ENCODE measurements at regions not wholly inside any gene's neighbourhood (a gene's known extent, or its start where the extent isn't known, plus 50 kb on each side); places are given as distances from the start of the nearest gene placed in this dataset.

- Mint-ChIP-seq H3K27ac (no peak overlapping the region), H3K4me3 (no peak overlapping the region), H3K9me3 (no peaks in the 10 kb centered on the region), H3K27me3 (ENCODE audit: low read depth) (no peaks in the 10 kb centered on the region), H3K4me1 (ENCODE audit: low read depth) (no peaks in the 10 kb centered on the region), H3K36me3 (ENCODE audit: low read depth) (no peaks in the 10 kb centered on the region)
- no peak for DNase-seq (ENCODE audit: low spot score)
Measured at GRCh38 chr3:22555753-22556435, 647.2 kb upstream of the UBE2E2 start.

- DNase-seq (ENCODE audit: low spot score), result no peak
- Mint-ChIP-seq H3K27me3 (ENCODE audit: low read depth) (no peaks in the 10 kb centered on the region), H3K9me3 (no peaks in the 10 kb centered on the region), H3K36me3 (ENCODE audit: low read depth) (no peaks in the 10 kb centered on the region), H3K4me1 (ENCODE audit: low read depth) (no peaks in the 10 kb centered on the region), H3K27ac (no peak overlapping the region), H3K4me3 (no peak overlapping the region)
Measured at GRCh38 chr3:22565393-22565792, 637.7 kb upstream of the UBE2E2 start.

GRCh38 chr3:22568285-22568684, 634.8 kb upstream of the UBE2E2 start:
- DNase-seq (ENCODE audit: low spot score), result no peak
- Mint-ChIP-seq H3K36me3 (ENCODE audit: low read depth) (no peaks in the 10 kb centered on the region), H3K4me3 (no peak overlapping the region), H3K27ac (no peak overlapping the region), H3K27me3 (ENCODE audit: low read depth) (no peaks in the 10 kb centered on the region), H3K4me1 (ENCODE audit: low read depth) (no peaks in the 10 kb centered on the region), H3K9me3 (no peaks in the 10 kb centered on the region)

GRCh38 chr3:22569570-22569969, 633.6 kb upstream of the UBE2E2 start:
- no peak overlapping the region for H3K27ac Mint-ChIP-seq
- H3K4me1 Mint-ChIP-seq (ENCODE audit: low read depth), result no peaks in the 10 kb centered on the region
- H3K4me3 Mint-ChIP-seq, result no peak overlapping the region
- no peaks in the 10 kb centered on the region for H3K9me3 Mint-ChIP-seq
- no peaks in the 10 kb centered on the region for H3K27me3 Mint-ChIP-seq (ENCODE audit: low read depth)
- H3K36me3 Mint-ChIP-seq (ENCODE audit: low read depth), result no peaks in the 10 kb centered on the region
- no peak for DNase-seq (ENCODE audit: low spot score)

GRCh38 chr3:22581007-22581406, 622.1 kb upstream of the UBE2E2 start:
- no peaks in the 10 kb centered on the region for H3K4me1 Mint-ChIP-seq (ENCODE audit: low read depth)
- no peak overlapping the region for H3K27ac Mint-ChIP-seq
- no peaks in the 10 kb centered on the region for H3K27me3 Mint-ChIP-seq (ENCODE audit: low read depth)
- H3K36me3 Mint-ChIP-seq (ENCODE audit: low read depth), result no peaks in the 10 kb centered on the region
- no peak for DNase-seq (ENCODE audit: low spot score)
- no peak overlapping the region for H3K4me3 Mint-ChIP-seq
- H3K9me3 Mint-ChIP-seq, result no peaks in the 10 kb centered on the region

GRCh38 chr3:22582266-22582665, 620.9 kb upstream of the UBE2E2 start:
- Mint-ChIP-seq H3K36me3 (ENCODE audit: low read depth) (no peaks in the 10 kb centered on the region), H3K4me3 (no peak overlapping the region), H3K9me3 (no peaks in the 10 kb centered on the region), H3K27ac (no peak overlapping the region), H3K27me3 (ENCODE audit: low read depth) (no peaks in the 10 kb centered on the region), H3K4me1 (ENCODE audit: low read depth) (no peaks in the 10 kb centered on the region)
- no peak for DNase-seq (ENCODE audit: low spot score)

- DNase-seq (ENCODE audit: low spot score), result no peak
Measured at GRCh38 chr3:22585504-22585903, 617.6 kb upstream of the UBE2E2 start.

GRCh38 chr3:22585911-22586310, 617.2 kb upstream of the UBE2E2 start:
- H3K4me1 Mint-ChIP-seq (ENCODE audit: low read depth), result no peaks in the 10 kb centered on the region
- H3K36me3 Mint-ChIP-seq (ENCODE audit: low read depth), result no peaks in the 10 kb centered on the region
- no peak for DNase-seq (ENCODE audit: low spot score)
- no peak overlapping the region for H3K27ac Mint-ChIP-seq
- H3K27me3 Mint-ChIP-seq (ENCODE audit: low read depth), result no peaks in the 10 kb centered on the region
- H3K9me3 Mint-ChIP-seq, result no peaks in the 10 kb centered on the region
- no peak overlapping the region for H3K4me3 Mint-ChIP-seq

More at GRCh38 chr3:22585504-22585903, 617.6 kb upstream of the UBE2E2 start:
- Mint-ChIP-seq H3K4me3 (no peak overlapping the region), H3K27me3 (ENCODE audit: low read depth) (no peaks in the 10 kb centered on the region), H3K9me3 (no peaks in the 10 kb centered on the region), H3K36me3 (ENCODE audit: low read depth) (no peaks in the 10 kb centered on the region), H3K4me1 (ENCODE audit: low read depth) (no peaks in the 10 kb centered on the region), H3K27ac (no peak overlapping the region)

GRCh38 chr3:22587446-22587845, 615.7 kb upstream of the UBE2E2 start:
- Mint-ChIP-seq H3K27me3 (ENCODE audit: low read depth) (no peaks in the 10 kb centered on the region), H3K27ac (no peak overlapping the region), H3K4me1 (ENCODE audit: low read depth) (no peaks in the 10 kb centered on the region), H3K4me3 (no peak overlapping the region), H3K9me3 (no peaks in the 10 kb centered on the region), H3K36me3 (ENCODE audit: low read depth) (no peaks in the 10 kb centered on the region)
- DNase-seq (ENCODE audit: low spot score), result no peak

GRCh38 chr3:22593638-22594037, 609.5 kb upstream of the UBE2E2 start:
- Mint-ChIP-seq H3K27ac (no peak overlapping the region), H3K27me3 (ENCODE audit: low read depth) (no peaks in the 10 kb centered on the region), H3K9me3 (no peaks in the 10 kb centered on the region), H3K4me3 (no peak overlapping the region), H3K36me3 (ENCODE audit: low read depth) (no peaks in the 10 kb centered on the region), H3K4me1 (ENCODE audit: low read depth) (no peaks in the 10 kb centered on the region)
- DNase-seq (ENCODE audit: low spot score), result no peak

GRCh38 chr3:22594990-22595389, 608.1 kb upstream of the UBE2E2 start:
- H3K36me3 Mint-ChIP-seq (ENCODE audit: low read depth), result no peaks in the 10 kb centered on the region

GRCh38 chr3:22606461-22606860, 596.7 kb upstream of the UBE2E2 start:
- no peak overlapping the region for H3K27ac Mint-ChIP-seq
- DNase-seq (ENCODE audit: low spot score), result no peak
- H3K36me3 Mint-ChIP-seq (ENCODE audit: low read depth), result no peaks in the 10 kb centered on the region
- no peaks in the 10 kb centered on the region for H3K4me1 Mint-ChIP-seq (ENCODE audit: low read depth)
- H3K27me3 Mint-ChIP-seq (ENCODE audit: low read depth), result no peaks in the 10 kb centered on the region
- H3K9me3 Mint-ChIP-seq, result no peaks in the 10 kb centered on the region
- H3K4me3 Mint-ChIP-seq, result no peak overlapping the region

More at GRCh38 chr3:22594990-22595389, 608.1 kb upstream of the UBE2E2 start:
- Mint-ChIP-seq H3K27ac (no peak overlapping the region), H3K4me3 (no peak overlapping the region), H3K9me3 (no peaks in the 10 kb centered on the region), H3K4me1 (ENCODE audit: low read depth) (no peaks in the 10 kb centered on the region), H3K27me3 (ENCODE audit: low read depth) (no peaks in the 10 kb centered on the region)
- DNase-seq (ENCODE audit: low spot score), result no peak

GRCh38 chr3:22606938-22607337, 596.2 kb upstream of the UBE2E2 start:
- Mint-ChIP-seq H3K36me3 (ENCODE audit: low read depth) (no peaks in the 10 kb centered on the region), H3K27ac (no peak overlapping the region), H3K4me1 (ENCODE audit: low read depth) (no peaks in the 10 kb centered on the region), H3K4me3 (no peak overlapping the region), H3K9me3 (no peaks in the 10 kb centered on the region), H3K27me3 (ENCODE audit: low read depth) (no peaks in the 10 kb centered on the region)
- no peak for DNase-seq (ENCODE audit: low spot score)

GRCh38 chr3:22608093-22608492, 595.0 kb upstream of the UBE2E2 start:
- H3K27me3 Mint-ChIP-seq (ENCODE audit: low read depth), result no peaks in the 10 kb centered on the region
- no peaks in the 10 kb centered on the region for H3K9me3 Mint-ChIP-seq
- no peaks in the 10 kb centered on the region for H3K4me1 Mint-ChIP-seq (ENCODE audit: low read depth)
- DNase-seq (ENCODE audit: low spot score), result no peak
- H3K36me3 Mint-ChIP-seq (ENCODE audit: low read depth), result no peaks in the 10 kb centered on the region
- H3K27ac Mint-ChIP-seq, result no peak overlapping the region
- H3K4me3 Mint-ChIP-seq, result no peak overlapping the region

GRCh38 chr3:22608721-22609120, 594.4 kb upstream of the UBE2E2 start:
- Mint-ChIP-seq H3K4me3 (no peak overlapping the region), H3K27ac (no peak overlapping the region), H3K27me3 (ENCODE audit: low read depth) (no peaks in the 10 kb centered on the region), H3K4me1 (ENCODE audit: low read depth) (no peaks in the 10 kb centered on the region), H3K36me3 (ENCODE audit: low read depth) (no peaks in the 10 kb centered on the region), H3K9me3 (no peaks in the 10 kb centered on the region)
- no peak for DNase-seq (ENCODE audit: low spot score)

Measured in T-helper 2 cell treated with Interferon-gamma antibody and Interleukin-4, amounts not matched to agents 5 μg/mL and 100 μg/mL, for 36 hours (primary cell).